Activated CD4-positive, CD25-positive, alpha-beta regulatory T cell treated with anti-CD3 and anti-CD28 coated beads, Interleukin-2, amount 50 U/mL, for 24 hours (primary cell): ENCODE measurements at regions not wholly inside any gene's neighbourhood (a gene's known extent, or its start where the extent isn't known, plus 50 kb on each side); places are given as distances from the start of the nearest gene placed in this dataset.

Experiments
- ATAC-seq, 2 donors: fragments of 150-1000 bp; cut with Tn5 transposase; one replicate each; pipeline ENCODE4 v1.10.0; 2021; ENCODE audit warnings: mild to moderate bottlenecking in 1 of 2, moderate library complexity in 1 of 2

- no peak for ATAC-seq
Observed at GRCh38 chr5:15447209-15447608, 52.8 kb upstream of the FBXL7 start.

- ATAC-seq: no peak
Observed at GRCh38 chr5:15446552-15446951, 53.4 kb upstream of the FBXL7 start.

GRCh38 chr5:15442193-15442570 lies 57.8 kb upstream of the FBXL7 start:
- no peak for ATAC-seq

GRCh38 chr5:15441433-15442192 lies 58.4 kb upstream of the FBXL7 start:
- no peak for ATAC-seq

- ATAC-seq: no peak
Observed at GRCh38 chr5:15440434-15440833, 59.5 kb upstream of the FBXL7 start.

GRCh38 chr5:15439801-15440200 lies 60.2 kb upstream of the FBXL7 start:
- no peak for ATAC-seq

- ATAC-seq: no peak
Observed at GRCh38 chr5:15433709-15434108, 66.3 kb upstream of the FBXL7 start.

GRCh38 chr5:15431923-15432322 lies 68.1 kb upstream of the FBXL7 start:
- no peak for ATAC-seq

GRCh38 chr5:15425766-15426165 lies 74.2 kb upstream of the FBXL7 start:
- ATAC-seq: no peak

GRCh38 chr5:15424769-15425168 lies 75.2 kb upstream of the FBXL7 start:
- no peak for ATAC-seq

GRCh38 chr5:15421921-15422412 lies 78.0 kb upstream of the FBXL7 start:
- ATAC-seq: no peak

GRCh38 chr5:15421381-15421780 lies 78.6 kb upstream of the FBXL7 start:
- ATAC-seq: no peak

GRCh38 chr5:15420201-15420600 lies 79.8 kb upstream of the FBXL7 start:
- no peak for ATAC-seq

- no peak for ATAC-seq
Observed at GRCh38 chr5:15417156-15417555, 82.8 kb upstream of the FBXL7 start.

- ATAC-seq: no peak
Observed at GRCh38 chr5:15406478-15406877, 93.5 kb upstream of the FBXL7 start.

- ATAC-seq: no peak
Observed at GRCh38 chr5:15393146-15393545, 106.8 kb upstream of the FBXL7 start.

GRCh38 chr5:15391704-15392397 lies 108.1 kb upstream of the FBXL7 start:
- no peak for ATAC-seq

- ATAC-seq: no peak
Observed at GRCh38 chr5:15388866-15389265, 111.1 kb upstream of the FBXL7 start.

GRCh38 chr5:15387931-15388524 lies 112.0 kb upstream of the FBXL7 start:
- ATAC-seq: no peak

- ATAC-seq: no peak
Observed at GRCh38 chr5:15386122-15386521, 113.9 kb upstream of the FBXL7 start.

GRCh38 chr5:15385553-15385952 lies 114.4 kb upstream of the FBXL7 start:
- ATAC-seq: no peak

- no peak for ATAC-seq
Observed at GRCh38 chr5:15385037-15385436, 114.9 kb upstream of the FBXL7 start.

- ATAC-seq: no peak
Observed at GRCh38 chr5:15384581-15384980, 115.4 kb upstream of the FBXL7 start.

- no peak for ATAC-seq
Observed at GRCh38 chr5:15384176-15384575, 115.8 kb upstream of the FBXL7 start.
